GM13977 (cell line): ENCODE measurements at regions not wholly inside any gene's neighbourhood (a gene's known extent, or its start where the extent isn't known, plus 50 kb on each side); places are given as distances from the start of the nearest gene placed in this dataset.
"Not testable (repeated sequence)": the region's sequence is repeated elsewhere in the genome, so short reads cannot be mapped to it uniquely, and the experiment has no call there.

Experiments used
- DNase-seq: peaks from one replicate; pipeline ENCODE4 v3.0.0; 2012; ENCODE audit warnings: low spot score
- in situ Hi-C: fragments of 300-500 bp; cut with MboI; formaldehyde crosslinking; loops from one replicate; pipeline ENCODE4 v1.12.0; 2022; ENCODE audit warnings: low sequenced_read_pairs, low pct_unique_long_range_greater_than_20kb, mixed read lengths, inconsistent platforms; ENCODE audit not compliant: unreplicated experiment
- TF ChIP-seq, protein P1 (sequence below): IDR thresholded peaks from 2 replicates; pipeline ENCODE4 v1.5.1; 2012; ENCODE audit warnings: mild to moderate bottlenecking, control low read depth; ENCODE audit not compliant: insufficient read depth; ENCODE audit errors: extremely low read depth, missing control alignments

DNA sequence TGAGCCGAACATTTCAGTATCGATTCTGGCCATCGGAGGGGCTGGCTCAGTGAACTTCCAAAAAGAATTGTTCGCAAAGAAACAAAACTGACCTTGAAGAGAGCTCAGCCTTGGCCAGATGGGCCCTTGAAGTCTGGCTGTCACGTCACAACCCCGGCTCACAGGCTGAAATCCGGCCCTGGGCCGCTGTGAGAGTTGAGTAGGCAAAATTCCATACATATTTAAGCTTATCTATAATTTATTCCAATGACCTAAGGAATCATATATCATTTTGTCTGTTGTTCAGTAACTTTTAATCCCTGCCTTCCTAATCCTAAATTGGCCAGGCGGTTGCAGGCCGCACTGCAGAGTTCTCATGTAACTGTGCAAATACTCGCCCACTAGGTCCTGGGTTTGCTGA lies 174.8 kb downstream of the LAT start:
- DNase-seq, in situ Hi-C loops: not testable (repeated sequence)

DNA sequence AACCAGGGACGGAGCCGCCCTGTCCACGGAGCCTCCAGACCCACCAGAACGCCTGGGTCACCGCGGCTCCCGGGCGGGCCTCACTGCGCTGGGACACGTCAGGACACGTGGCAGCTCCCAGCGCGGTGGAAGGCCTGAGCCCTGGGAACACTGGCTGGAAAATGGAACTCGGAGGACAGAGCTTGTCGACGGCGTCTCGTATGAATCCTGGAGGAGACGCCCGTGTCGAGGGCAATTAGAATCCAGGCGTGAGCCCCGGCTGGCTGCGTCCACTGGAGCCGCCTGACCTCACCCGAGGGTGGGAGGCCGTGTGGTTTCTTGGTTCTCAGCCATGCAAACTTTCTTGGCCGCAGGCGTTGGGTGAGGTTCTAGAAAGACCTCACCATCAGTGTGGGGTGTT lies 173.9 kb downstream of the LAT start:
- no peak for DNase-seq
- TF ChIP-seq, protein P1, sequence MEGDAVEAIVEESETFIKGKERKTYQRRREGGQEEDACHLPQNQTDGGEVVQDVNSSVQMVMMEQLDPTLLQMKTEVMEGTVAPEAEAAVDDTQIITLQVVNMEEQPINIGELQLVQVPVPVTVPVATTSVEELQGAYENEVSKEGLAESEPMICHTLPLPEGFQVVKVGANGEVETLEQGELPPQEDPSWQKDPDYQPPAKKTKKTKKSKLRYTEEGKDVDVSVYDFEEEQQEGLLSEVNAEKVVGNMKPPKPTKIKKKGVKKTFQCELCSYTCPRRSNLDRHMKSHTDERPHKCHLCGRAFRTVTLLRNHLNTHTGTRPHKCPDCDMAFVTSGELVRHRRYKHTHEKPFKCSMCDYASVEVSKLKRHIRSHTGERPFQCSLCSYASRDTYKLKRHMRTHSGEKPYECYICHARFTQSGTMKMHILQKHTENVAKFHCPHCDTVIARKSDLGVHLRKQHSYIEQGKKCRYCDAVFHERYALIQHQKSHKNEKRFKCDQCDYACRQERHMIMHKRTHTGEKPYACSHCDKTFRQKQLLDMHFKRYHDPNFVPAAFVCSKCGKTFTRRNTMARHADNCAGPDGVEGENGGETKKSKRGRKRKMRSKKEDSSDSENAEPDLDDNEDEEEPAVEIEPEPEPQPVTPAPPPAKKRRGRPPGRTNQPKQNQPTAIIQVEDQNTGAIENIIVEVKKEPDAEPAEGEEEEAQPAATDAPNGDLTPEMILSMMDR: no peak
- in situ Hi-C loops: no loop called here

DNA sequence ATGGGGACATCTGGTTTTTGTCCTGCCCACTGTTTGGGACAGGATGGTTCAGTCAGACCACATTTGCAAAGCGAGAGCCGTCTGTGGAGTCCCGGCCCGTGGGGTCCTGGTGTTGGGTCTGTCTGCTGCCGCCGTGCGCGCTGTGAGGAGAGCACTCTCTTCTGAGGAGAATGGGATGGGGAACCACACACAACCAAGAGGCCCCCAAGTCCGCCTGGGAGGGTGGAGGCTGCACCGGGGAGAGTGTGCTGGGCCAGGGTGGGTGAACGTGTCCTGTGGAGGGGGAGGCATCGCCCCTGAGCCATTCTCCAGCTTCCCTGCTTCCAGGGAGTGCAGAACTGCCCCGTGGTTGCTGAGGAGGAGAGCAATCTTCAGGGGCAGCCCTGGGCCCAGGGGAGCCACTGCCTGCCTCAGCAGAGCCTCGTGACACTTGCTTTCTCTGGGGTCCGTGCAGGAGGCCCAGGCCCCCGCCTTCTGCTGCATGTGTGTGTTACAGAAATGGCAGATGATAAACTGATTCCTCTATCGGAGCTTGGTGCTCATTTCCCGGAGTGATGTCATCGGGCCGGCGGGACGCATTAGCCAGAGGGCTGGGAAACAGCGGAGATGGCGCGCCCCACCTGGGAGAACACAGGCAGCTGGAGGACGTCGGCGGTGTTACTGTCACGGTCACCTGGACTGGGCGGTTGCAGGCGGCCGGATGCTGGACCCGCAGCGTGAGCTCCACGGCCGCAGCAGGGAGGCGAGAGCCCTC lies 173.4 kb downstream of the LAT start:
- in situ Hi-C loops, DNase-seq: not testable (repeated sequence)

DNA sequence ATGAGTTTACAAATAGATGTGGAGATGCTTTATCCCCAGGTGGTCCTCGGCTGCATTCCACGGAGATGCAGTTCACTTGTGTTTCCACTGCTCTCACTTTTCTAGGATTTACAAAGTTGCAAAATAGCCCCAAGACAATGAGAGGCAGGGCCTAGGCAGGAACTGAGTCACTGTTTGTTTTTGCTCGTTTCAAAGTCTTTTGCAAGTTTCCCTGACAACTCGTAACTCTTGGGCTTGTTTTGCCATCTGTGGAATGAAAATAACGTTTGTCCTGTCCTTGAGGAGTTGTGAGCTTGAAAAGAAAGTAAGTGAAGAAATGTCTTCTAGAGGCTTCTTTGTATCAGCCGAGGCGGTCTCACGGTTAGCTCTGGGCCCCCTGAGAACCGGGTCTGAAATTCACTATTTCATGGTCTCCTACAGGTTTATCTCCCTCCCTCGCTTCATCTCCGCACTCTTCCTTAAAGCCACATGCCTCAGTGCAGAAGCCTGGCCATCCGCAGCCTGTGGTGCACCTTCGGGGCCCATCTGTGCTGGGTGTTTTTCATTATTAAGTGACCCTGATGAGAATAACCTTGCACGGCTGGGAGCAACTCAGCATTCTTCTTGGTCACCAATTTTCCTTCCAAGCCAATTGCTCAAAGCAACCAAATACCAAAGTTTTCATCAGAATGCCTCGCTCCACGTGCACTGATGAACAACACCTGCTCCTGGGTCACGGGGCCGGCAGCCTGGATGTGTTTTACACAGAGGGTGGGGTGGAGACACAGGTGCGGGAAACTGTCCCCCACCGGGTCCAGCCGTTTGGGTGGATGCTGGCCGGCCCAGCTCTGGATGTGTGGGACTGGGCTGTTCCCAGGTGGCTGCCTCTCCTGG lies 172.4 kb downstream of the LAT start:
- DNase-seq, in situ Hi-C loops: not testable (repeated sequence)

DNA sequence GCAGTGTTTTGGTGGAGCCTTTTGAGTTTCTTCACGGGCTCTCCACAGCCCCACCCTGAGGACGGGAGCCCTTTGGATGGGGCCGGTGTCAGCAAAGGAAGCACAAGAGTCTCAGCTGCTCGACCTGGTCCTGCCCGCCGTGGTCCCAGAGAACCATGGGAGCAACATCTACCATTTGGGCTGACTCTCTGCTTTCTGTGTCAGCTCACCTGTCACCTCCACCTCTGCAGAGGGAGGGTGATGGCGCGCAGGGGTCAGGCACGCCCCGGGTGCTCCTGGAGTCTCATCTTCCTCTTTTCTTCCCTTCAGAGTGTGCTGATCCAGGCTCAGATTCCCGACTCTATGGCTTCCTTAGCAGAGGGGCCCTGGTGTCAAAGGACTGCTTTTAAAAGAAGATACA lies 171.7 kb downstream of the LAT start:
- DNase-seq: no peak
- TF ChIP-seq, protein P1: no peak
- in situ Hi-C loops: no loop called here

DNA sequence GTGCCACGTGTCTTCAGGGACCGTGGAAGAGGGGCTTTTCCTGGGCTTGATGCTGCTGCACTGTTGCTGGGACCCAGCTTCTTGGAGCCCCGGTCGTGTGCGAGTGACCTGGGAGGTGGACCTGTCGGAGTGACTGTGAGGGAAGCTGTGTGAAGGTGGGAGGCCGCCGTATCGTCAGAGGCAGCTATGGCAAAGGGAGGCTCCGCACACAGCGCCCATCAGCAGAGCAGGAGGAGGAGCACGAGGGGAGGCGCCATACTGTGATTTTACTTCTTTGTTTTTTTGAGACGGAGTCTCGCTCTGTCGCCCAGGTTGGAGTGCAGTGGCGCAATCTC lies 171.0 kb downstream of the LAT start:
- in situ Hi-C loops: not testable (repeated sequence)

DNA sequence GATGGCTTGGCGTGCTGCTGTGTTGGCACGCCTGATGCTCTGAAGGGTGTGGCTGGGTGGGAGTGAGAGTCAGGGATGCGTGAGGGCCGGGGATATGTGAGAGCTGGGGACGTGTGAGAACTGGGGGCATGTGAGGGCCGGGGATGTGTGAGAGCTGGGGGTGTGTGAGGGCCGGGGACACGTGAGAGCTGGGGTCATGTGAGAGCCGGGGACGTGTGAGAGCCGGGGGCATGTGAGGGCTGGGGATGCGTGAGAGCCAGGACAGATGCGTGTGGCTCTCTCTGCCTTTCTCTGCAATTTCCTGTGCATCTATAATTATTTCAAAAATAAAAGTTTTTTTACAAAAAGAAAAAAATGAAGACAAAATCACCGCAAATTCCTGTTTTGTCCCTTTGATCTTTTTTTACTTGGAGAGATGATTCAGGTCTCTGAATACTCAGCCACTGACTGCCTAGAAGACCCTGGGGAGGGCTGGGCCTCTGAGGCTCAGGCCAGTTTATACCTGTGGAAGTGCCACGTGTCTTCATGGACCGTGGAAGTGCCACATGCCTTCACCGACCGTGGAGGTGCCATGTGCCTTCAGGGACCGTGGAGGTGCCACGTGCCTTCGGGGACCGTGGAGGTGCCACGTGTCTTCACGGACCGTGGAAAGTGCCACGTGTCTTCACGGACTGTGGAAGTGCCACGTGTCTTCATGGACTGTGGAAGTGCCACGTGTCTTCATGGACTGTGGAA lies 170.4 kb downstream of the LAT start:
- DNase-seq, in situ Hi-C loops: not testable (repeated sequence)

More for the DNA sequence above, 171.0 kb downstream of the LAT start:
- not testable (repeated sequence) for DNase-seq

DNA sequence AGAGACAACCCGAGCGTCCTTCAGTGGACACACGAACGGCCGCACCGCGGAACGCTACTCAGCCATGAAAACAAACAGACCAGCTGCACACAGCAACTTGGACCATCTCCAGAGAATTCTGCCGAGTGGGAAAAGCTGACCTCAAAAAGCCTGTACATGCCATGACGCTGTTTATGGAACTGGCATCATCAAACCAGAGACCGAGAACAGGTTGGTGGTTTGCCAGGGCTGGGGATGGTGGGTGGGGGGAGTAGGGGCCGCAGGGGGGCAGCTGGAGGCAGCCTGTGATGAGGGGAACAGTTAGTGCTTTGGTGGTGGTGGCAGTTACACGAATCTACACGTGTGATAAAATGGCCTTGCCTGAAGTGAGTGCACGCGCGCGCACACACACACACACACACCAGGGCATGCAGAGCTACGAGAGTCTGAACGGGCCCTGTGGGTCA lies 169.8 kb downstream of the LAT start:
- in situ Hi-C loops: no loop called here

More for the DNA sequence above, 169.8 kb downstream of the LAT start:
- TF ChIP-seq, protein P1: no peak
- no peak for DNase-seq
